ENCODE measurements at regions not wholly inside any gene's neighbourhood (a gene's known extent, or its start where the extent isn't known, plus 50 kb on each side); places are given as distances from the start of the nearest gene placed in this dataset.
"Not testable (repeated sequence)": the region's sequence is repeated elsewhere in the genome, so short reads cannot be mapped to it uniquely, and the experiment has no call there.

DNA sequence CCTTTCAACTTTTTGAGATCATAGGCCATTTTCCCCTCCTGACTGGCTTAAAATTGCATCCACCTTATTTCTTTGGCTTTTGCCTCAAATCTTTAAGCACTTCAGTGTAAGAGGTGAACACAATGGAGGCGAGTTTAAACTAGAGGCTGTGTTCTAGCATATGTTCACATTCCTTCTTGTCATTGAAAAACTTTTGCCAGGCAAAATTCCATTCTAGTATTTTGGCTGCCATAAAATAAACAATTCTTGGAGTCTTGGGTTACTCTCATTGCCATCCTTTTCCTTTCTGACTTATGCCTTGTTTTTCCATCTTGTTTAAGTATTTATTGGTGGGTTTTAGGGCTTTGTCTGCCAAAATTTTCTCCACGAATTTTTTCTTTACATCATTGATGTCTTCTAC is 137.3 kb upstream of the ANXA10 start:
- no peak for DNase-seq

DNA sequence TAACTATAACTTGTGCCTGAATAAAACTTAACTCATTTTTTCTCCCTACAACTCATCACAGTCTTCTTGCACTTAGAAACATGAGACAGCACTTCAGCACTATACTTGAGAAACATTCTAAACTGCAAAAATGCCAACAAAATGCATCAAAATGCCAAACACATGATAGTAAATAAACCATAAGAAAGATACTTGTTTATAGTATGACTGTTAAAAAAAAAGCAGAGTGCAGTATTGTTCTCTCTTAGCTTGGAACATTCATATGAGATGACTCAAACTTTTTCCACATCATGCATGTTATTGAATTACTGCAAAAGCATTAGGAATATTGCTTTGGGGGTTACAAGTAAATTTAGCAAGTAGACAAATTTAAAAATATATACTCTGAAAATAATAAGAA is 135.7 kb upstream of the ANXA10 start:
- no peak for DNase-seq

DNA sequence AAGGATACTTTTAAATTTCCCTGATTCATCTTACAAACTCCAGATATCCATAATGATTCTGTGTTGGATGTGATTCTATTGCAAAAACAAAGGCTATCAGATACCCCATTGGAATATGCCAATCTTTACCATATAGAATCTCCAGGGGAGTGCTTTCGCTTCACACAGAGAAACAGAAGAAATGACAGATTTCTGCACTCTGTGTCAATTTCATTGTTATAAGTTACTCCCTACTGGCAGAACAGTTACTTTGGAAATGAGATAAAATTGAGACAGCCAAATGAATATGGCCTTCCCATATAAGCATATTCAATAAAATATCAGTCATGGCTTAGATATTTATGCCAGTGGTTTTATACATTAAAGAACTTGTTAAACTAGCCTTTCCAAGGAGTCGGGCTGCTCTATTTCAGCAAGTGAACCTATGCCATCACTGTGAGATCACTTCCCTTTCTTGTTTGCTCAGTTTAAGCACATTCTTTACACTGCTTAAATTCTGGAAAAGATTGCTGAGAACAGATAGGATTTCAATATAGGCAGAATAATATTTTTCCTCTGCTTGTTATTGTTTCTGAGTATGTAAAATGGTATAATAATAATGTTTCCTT is 127.5 kb upstream of the ANXA10 start:
- no peak for DNase-seq

DNA sequence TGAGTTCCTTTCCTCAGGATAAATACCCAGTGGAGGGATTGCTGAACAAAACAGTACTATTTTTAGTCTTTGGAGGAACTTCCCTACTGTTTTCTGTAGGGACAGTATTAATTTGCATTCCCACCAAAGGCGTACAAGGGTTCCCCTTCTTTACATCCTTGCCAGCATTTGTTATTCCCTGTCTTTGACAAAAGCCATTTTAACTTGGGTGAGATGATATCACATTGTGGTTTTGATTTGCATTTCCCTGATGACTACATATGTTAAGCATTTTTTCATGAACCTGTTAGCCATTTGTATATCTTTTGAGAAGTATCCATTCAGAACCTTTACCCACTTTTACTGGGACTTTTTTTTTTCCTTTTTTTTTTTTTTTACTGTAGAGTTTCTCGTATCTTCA is 126.2 kb upstream of the ANXA10 start:
- DNase-seq, result no peak

DNA sequence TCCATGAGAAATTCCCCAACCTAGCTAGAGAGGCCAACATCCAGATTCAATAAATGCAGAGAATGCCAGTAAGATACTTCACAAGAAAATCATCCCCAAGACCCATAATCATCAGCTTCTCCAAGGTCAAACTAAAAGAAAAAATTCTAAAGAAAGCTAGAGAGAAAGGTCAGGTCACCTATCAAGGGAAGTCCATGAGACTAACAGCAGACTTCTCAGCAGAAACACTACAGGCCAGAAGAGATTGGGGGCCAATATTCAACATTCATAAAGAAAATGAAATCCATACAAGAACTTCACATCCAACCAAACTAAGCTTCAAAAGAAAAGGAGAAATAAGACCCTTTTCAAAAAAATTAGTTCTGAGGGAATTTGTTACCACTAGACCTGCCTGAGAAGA is 118.8 kb upstream of the ANXA10 start:
- no peak for DNase-seq

DNA sequence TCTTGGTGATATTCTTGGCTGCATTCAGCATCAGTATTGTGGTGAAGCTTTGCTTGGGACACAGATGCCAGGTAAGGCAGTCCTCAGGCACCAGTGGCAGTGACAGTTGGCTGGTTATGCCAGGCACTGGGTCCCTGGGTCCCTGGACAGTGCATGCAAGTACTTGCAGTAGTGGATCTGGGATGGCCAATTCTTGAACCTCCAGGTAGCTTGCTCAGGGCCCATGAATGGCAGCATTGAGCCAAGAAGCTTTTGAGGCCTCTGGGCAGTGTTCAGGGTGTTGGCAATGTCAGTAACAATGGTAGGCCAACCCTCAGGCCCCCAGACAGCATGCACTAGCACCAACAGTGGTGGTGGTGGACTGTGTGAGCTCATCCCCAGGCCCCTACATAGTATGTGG is 106.8 kb upstream of the ANXA10 start:
- DNase-seq, result no peak

DNA sequence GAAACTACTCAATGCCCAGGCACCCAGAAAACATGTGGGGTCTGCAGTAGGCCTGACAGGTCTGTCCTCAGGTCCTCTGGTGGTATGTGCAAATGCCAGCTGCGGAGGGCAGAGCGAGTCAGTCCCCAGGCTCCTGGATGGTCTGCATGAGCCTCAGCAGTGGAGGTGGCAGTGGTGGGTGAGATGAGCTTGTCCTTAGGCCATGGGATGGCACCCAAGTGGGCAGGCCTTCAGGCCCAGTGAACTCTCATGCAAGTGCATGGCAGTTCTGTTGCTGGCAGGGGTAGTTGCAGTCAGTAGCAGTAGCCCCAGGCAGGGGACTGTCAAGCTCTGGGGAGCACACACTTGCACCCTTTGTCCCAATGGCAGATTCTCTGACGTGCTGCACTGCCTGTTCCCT is 106.3 kb upstream of the ANXA10 start:
- DNase-seq, result no peak

DNA sequence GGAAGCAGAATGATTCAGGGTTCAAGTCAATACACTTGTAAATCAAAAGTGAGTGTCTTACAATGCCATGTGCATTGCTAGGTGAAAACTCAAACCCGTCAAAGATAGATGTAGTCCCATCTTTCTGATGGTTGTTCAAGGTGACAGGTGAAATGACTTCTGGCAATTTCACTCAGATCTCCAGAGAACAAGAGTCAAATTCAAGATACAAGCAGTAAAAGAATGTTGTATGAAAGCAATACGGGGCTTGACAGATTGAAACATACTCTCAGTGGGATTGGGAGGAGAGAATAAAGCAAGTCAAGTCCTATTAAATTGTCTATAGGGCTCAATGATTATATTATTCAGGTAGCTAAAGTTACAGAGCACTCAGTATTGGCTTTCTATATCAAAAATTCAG is 105.1 kb upstream of the ANXA10 start:
- no peak for DNase-seq

DNA sequence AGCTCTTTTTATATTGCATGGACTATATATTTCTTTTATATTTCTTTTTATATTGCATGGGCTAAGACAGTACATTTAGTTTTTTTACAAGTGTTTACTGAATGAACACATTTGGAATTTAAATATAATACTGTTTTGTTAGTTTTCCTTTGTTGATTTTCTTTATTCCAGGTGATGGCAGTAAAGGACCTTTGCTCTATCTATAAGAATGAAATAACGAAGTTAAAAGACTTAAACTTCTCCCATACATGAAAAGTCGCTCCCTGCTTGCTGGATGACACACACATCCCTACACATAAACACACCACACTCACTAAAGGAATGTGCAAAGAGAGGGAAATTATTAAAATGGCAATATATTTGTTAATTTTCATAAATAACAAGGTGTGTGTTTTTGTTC is 102.5 kb upstream of the ANXA10 start:
- no peak for DNase-seq

DNA sequence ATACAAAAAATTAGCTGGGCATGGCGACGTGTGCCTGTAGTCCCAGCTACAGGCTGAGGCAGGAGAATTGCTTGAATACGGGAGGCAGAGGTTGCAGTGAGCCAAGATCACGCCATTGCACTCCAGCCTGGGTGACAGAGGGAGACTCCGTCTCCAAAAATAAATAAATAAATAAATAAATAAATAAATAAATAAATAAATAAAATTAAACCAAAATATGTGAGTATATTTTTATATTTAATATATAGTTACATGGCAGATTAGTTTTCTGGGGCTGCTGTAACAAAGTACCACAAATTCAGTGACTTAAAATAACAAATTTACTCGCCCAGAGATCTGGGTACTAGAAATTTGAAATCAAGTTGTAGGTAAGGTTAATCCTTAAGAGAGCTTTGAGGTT is 84.2 kb upstream of the ANXA10 start:
- DNase-seq, result not testable (repeated sequence)

DNA sequence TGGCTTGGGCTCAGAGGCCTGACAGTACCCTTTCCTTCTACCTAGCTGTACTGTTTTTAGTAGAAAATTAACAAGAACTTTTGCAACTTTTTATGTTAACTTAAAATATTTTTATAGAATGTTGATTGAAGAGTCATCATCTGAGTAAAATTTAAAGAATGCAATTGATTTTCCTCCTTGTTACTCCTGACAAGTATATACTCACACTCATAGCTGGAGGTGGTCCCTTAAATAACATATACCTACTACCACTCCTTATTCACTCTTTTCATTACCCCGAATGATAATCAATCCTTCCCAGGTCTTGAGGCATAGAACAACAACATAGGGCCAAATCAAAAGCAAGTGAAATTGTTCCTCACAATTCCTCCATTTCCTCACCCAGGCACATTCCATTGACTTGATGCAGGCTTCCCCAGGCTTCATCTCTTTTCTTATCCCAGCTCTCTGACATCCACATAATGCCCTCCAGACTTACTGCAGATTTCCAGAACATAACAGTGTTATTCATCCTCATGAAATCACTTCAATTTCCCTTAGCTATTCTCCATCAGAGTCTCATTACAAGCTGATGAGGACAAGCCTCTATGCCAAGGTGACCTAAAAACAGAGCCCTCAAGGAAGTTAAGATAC is 73.2 kb upstream of the ANXA10 start:
- DNase-seq, result no peak

DNA sequence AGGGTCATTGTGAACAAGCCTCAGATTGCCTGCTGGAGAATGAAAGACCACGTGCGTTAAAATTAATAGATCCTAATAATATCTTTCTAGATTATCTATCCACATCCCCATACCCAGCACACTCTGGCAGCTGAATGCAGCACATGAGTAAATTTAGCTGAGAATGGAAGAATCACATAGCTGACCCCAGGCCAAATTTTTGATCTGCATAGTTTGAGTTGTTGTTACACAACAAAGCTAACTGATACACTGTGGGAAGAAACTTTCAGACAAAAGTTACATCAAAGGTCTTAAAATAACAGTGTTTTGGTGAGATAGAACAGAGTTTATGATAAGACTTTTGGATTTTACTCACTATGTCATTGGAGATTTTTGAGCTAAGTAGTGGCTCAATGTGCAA is 72.4 kb upstream of the ANXA10 start:
- no peak for DNase-seq

DNA sequence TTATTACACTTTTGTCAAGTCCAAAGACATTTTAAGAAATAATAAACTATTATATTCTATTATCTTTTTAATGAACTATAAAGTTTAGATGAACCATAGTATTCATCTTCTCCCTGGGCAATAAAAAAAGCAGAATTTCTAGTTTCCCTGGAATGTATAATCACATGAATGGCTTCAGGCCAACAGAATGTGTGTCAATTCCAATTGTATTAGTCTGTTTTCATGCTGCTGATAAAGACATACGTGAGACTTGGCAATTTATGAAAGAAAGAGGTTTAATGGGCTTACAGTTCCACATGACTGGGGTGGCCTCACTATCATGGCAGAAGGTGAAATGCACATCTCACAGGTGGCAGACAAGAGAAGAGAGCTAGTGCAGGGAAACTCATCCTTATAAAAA is 70.7 kb upstream of the ANXA10 start:
- no peak for DNase-seq

DNA sequence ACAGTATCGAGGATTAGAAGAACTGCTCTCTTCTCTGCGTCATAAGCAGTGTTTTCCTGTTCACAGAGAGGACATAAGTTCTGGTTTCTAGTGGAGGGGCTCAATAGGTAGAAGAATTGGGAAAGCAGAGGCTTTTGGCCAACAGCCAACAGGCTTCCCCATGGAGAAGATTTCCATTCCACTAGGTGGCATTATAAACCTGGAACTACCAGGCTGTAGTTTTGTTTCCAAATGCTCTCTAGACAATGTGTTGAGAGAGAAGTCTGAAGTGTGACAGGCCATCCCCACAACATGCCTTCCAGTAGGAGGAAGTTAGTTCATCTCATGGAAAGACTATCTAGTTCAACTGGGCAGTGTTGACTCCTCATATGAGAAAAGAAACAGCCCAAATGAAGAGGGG is 63.8 kb upstream of the ANXA10 start:
- no peak for DNase-seq

DNA sequence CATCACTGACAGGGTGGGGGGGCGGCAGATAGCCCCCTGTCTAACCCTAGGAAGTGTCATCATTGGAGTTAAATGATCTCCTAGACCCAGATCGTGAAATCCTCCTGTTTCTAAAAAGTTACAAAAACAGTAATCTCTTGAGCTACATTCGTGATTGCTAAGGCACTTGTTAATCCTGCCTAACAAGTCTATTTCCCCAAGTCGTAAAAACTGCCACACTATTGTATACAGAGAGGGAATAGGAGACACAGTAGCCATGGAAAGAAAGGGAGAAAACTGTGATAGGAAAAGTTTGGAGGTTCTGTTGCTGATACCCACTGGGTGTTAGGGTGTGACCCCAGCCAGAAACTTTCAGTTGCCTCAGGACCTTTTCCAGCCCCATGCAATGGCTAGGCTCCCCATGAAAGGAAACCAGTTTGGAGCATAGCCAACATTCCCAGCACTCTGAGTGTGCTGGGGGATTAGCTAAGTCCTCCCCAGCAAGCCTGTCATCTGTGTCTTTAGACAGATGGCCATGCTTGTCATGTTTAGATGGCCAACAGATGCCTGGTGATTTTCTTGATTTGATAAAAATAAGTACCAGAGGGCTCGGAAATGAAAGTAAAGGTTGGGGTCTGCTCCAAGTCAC is 63.3 kb upstream of the ANXA10 start:
- no peak for DNase-seq

DNA sequence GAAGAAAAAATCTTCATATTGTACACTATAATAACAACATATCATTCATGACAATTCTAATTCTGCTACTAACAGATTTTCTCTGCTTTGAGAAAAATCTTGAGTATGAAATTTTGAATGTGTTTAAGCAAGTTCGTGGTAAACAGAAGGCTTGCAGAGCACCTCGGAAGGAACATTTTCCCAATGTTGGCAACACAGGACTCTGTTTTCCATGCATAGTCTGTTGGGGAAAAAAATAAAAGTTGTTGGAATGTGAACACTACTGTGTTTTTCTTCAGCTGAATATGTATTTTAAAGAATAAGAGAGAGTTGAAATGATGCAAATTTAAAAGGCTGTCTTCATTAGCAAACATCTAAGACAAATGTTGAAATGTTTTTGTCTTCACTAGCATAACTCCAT is 54.7 kb upstream of the ANXA10 start:
- DNase-seq, result no peak

DNA sequence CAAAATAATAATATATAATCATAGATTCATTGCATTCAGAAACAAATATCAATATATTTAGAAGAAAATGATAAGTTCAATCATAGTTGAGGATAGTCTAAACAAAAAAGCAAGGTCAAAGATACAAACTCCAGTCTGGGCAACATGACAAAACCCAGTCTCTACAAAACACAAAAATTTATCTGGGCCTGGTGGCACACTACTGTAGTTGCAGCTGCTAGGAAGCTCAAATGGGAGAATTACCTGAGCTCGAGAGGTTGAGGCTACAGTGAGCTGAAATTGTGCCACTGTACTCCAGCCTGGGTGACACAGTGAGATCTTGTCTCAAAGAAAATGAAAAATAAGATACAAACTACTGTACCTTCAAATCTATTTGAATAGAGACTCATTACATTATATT is 52.7 kb upstream of the ANXA10 start:
- DNase-seq, result no peak

Data from activated CD4-positive, alpha-beta T cell treated with anti-CD3 and anti-CD28 coated beads, Interleukin-10, Interleukin-2, amounts not matched to agents 100 ng/mL and 50 ng/mL, durations not matched to agents 16 hours and 8 hours (primary cell).